ENCODE measurements at regions not wholly inside any gene's neighbourhood (a gene's known extent, or its start where the extent isn't known, plus 50 kb on each side); places are given as distances from the start of the nearest gene placed in this dataset.
"Not testable (repeated sequence)": the region's sequence is repeated elsewhere in the genome, so short reads cannot be mapped to it uniquely, and the experiment has no call there.

DNA sequence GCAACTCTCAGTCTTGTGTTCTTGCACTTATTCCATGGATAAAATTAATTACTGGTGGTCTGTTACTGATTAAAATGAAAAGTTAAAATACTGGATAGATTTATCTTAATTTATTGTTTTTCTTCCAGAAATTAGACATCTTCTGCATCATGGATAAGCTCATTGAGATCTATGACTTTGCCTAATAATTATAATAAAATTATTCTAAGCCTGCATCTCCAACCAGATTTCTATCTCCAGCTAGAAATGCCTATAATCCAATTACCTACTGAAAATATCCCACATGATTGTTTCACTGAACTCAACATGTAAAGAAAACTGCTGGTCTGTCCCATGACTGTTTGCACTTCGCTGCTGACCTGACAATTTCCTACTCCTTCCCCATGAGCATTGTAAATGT lies 88.3 kb upstream of the ACBD5 start:
- H3K27me3 ChIP-seq (ENCODE audit: control insufficient read depth, insufficient read depth, low read length): no peaks in the 10 kb centered on the region
- H3K9ac ChIP-seq (ENCODE audit: low read length): no peak overlapping the region
- no peaks in the 10 kb centered on the region for H3K36me3 ChIP-seq (ENCODE audit: control insufficient read depth, insufficient read depth, low read length)
- H3K4me1 ChIP-seq (ENCODE audit: control insufficient read depth, insufficient read depth, low read length): no peaks in the 10 kb centered on the region
- no peak overlapping the region for H3K27ac ChIP-seq (ENCODE audit: low read depth, low read length)
- H3K4me3 ChIP-seq (ENCODE audit: low read length): no peak overlapping the region

DNA sequence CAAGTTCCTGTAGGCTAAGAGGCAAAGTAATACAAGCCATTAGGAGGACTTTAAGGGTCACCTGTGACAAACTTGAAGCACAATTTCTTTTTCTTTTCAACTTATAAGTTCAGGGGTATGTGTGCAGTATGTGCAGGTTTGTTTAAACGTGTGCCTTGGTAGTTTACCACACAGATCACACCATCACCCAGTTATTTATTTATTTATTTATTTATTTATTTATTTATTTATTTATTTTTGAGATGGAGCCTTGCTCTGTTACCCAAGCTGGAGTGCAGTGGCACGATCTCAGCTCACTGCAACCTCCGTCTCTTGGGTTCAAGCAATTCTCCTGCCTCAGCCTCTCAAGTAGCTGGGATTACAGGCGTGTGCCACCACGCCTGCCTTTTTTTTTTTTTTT lies 86.2 kb upstream of the ACBD5 start:
- not testable (repeated sequence) for H3K4me3 ChIP-seq (ENCODE audit: low read length); H3K27me3 ChIP-seq (ENCODE audit: control insufficient read depth, insufficient read depth, low read length); H3K27ac ChIP-seq (ENCODE audit: low read depth, low read length); H3K9ac ChIP-seq (ENCODE audit: low read length); H3K4me1 ChIP-seq (ENCODE audit: control insufficient read depth, insufficient read depth, low read length); H3K36me3 ChIP-seq (ENCODE audit: control insufficient read depth, insufficient read depth, low read length)

DNA sequence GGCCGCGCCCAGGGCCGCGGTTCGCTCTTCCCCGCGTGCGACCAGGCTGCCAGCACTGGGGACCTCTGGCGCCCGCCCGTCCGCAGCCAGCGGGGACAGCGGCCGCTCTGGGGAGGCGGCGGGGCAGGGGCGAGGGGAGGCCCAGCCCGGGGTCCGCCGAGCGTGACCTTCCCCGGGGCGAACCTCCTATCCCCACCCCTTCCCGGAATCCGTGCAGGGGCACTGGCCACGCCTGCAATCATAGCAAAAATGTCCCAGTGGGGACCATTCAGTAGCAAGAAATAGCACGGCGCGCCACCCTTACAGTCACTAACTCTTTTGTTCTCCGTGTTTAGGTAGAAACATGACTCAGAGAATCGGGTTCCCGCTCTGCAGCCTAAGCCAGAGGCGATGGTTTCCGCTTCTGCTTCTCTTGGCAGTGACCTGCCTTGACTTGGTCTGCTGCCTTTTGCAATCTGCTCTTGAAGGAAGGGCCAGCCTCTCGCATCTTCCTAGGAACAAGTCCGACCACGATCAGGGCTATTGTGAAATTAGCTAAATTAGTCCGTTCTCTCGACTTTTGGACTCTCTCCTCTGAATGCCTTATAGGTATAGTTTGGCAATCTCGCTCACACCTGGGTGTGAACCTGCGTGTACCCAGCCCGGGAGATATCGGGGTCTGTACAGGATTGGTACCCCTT lies 79.3 kb upstream of the ACBD5 start:
- Histone ChIP-seq H3K4me1 (ENCODE audit: control insufficient read depth, insufficient read depth, low read length) (no peaks in the 10 kb centered on the region), H3K4me3 (ENCODE audit: low read length) (peak overlapping the region; percentile 42), H3K36me3 (ENCODE audit: control insufficient read depth, insufficient read depth, low read length) (no peaks in the 10 kb centered on the region), H3K9ac (ENCODE audit: low read length) (no peak overlapping the region), H3K27ac (ENCODE audit: low read depth, low read length) (no peak overlapping the region), H3K27me3 (ENCODE audit: control insufficient read depth, insufficient read depth, low read length) (no peaks in the 10 kb centered on the region)

DNA sequence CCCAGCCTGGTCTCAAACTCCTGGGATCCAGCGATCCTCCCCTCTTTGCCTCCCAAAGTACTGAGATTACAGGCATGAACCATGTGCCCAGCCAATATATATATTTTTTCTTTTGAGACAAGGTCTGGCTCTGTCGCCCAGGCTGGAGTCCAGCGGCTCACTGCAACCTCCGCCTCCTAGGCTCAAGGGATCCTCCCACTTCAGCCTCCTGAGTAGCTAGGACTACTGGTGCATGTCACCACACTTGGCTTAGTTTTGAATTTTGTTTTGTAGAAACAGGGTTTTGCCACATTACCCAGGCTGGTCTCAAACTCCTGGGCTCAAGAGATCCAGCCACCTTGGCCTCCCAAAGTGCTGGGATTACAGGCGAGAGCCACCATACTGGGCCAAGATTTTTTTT lies 78.5 kb upstream of the ACBD5 start:
- H3K4me1 ChIP-seq (ENCODE audit: control insufficient read depth, insufficient read depth, low read length); H3K36me3 ChIP-seq (ENCODE audit: control insufficient read depth, insufficient read depth, low read length); H3K4me3 ChIP-seq (ENCODE audit: low read length); H3K27me3 ChIP-seq (ENCODE audit: control insufficient read depth, insufficient read depth, low read length); H3K27ac ChIP-seq (ENCODE audit: low read depth, low read length); H3K9ac ChIP-seq (ENCODE audit: low read length): not testable (repeated sequence)

DNA sequence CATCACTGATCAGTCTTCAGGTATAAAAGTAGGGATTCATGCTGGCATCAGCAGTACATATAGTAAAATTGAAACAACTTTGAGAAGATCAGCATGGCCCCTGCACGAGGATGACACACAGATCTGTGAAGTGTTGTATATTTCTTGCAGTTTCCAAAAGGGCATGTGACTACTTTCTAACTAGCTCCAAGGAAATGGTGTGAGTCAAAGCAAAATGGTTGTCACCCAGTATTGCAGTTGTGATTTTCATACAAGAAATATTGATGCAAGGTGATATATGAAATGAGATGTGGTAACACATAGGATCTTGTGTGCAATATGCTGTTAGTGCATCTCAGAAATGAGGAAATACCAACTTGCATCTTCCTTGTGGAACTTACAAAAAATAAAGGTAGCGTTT lies 74.5 kb upstream of the ACBD5 start:
- not testable (repeated sequence) for H3K9ac ChIP-seq (ENCODE audit: low read length); H3K27ac ChIP-seq (ENCODE audit: low read depth, low read length); H3K4me1 ChIP-seq (ENCODE audit: control insufficient read depth, insufficient read depth, low read length); H3K4me3 ChIP-seq (ENCODE audit: low read length); H3K27me3 ChIP-seq (ENCODE audit: control insufficient read depth, insufficient read depth, low read length); H3K36me3 ChIP-seq (ENCODE audit: control insufficient read depth, insufficient read depth, low read length)

DNA sequence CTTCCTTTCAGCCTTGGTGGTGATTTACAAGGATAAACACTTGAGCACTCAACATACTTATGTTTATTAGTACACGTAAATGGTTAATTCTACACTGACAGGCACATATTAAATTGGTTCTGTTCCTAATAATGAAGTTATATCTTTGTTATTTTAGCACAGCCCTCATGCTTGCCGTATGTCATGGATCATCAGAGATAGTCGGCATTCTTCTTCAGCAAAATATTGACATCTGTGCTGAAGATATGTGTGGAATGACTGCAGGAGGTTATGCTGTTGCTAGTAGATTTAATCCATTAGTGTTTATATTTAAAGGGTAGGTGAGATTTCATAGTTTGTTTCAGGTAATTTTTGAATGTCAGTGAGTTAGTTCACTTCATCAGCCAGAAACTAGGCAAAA lies 73.0 kb upstream of the ACBD5 start:
- not testable (repeated sequence) for H3K27me3 ChIP-seq (ENCODE audit: control insufficient read depth, insufficient read depth, low read length); H3K9ac ChIP-seq (ENCODE audit: low read length); H3K36me3 ChIP-seq (ENCODE audit: control insufficient read depth, insufficient read depth, low read length); H3K27ac ChIP-seq (ENCODE audit: low read depth, low read length); H3K4me3 ChIP-seq (ENCODE audit: low read length); H3K4me1 ChIP-seq (ENCODE audit: control insufficient read depth, insufficient read depth, low read length)

DNA sequence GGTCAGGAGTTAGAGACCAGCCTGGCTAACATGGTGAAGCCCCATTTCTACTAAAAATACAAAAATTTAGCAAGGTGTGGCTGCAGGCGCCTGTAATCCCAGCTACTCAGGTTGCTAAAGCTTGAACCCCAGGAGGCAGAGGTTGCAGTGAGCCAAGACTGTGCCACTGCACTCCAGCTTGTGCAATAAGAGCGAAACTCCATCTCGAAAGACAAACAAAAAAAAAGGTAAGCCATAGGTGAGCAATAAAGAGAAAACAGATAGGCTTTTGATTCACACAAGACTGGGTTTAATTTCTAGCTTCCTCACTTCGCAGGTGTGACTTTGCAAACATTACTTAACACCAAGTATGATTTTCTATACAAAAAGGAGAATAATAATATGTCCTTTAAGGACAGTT lies 72.3 kb upstream of the ACBD5 start:
- H3K9ac ChIP-seq (ENCODE audit: low read length): no peak overlapping the region
- H3K4me1 ChIP-seq (ENCODE audit: control insufficient read depth, insufficient read depth, low read length): no peaks in the 10 kb centered on the region
- no peaks in the 10 kb centered on the region for H3K36me3 ChIP-seq (ENCODE audit: control insufficient read depth, insufficient read depth, low read length)
- no peaks in the 10 kb centered on the region for H3K27me3 ChIP-seq (ENCODE audit: control insufficient read depth, insufficient read depth, low read length)
- H3K27ac ChIP-seq (ENCODE audit: low read depth, low read length): no peak overlapping the region
- H3K4me3 ChIP-seq (ENCODE audit: low read length): no peak overlapping the region

DNA sequence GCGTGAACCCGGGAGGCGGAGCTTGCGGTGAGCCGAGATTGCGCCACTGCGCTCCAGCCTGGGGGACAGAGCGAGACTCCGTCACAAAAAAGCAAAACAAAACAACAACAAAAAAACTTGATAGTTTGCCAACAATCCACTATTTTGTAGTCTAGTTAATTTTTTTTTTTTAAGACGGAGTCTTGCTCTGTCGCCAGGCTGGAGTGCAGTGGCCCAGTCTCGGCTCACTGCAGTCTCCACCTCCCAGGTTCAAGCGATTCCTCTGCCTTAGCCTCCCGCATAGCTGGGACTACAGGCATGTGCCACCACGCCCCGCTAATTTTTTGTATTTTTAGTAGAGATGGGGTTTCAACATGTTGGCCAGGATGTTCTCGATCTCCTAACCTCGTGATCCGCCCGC lies 71.2 kb upstream of the ACBD5 start:
- H3K27ac ChIP-seq (ENCODE audit: low read depth, low read length); H3K4me3 ChIP-seq (ENCODE audit: low read length); H3K27me3 ChIP-seq (ENCODE audit: control insufficient read depth, insufficient read depth, low read length): not testable (repeated sequence)

DNA sequence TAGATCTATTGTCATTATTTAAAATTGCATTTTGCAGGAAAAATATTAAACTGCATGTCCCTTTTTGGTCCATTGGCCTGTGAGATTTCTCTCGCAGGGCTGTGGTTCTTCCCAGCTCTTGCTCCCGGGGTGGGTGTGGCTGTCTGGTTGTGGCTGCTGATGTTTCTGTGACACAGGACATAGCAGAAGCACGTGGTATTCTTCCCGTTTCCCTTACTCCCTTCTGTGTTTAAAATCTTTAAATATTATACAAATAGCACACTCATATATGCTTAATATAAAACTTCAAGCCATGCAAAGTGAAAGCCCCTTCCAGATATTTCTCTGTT lies 57.9 kb upstream of the ACBD5 start:
- not testable (repeated sequence) for H3K27me3 ChIP-seq (ENCODE audit: control insufficient read depth, insufficient read depth, low read length); H3K27ac ChIP-seq (ENCODE audit: low read depth, low read length); H3K4me1 ChIP-seq (ENCODE audit: control insufficient read depth, insufficient read depth, low read length); H3K4me3 ChIP-seq (ENCODE audit: low read length); H3K9ac ChIP-seq (ENCODE audit: low read length); H3K36me3 ChIP-seq (ENCODE audit: control insufficient read depth, insufficient read depth, low read length)

More for the DNA sequence above, 71.2 kb upstream of the ACBD5 start:
- H3K9ac ChIP-seq (ENCODE audit: low read length); H3K36me3 ChIP-seq (ENCODE audit: control insufficient read depth, insufficient read depth, low read length); H3K4me1 ChIP-seq (ENCODE audit: control insufficient read depth, insufficient read depth, low read length): not testable (repeated sequence)

DNA sequence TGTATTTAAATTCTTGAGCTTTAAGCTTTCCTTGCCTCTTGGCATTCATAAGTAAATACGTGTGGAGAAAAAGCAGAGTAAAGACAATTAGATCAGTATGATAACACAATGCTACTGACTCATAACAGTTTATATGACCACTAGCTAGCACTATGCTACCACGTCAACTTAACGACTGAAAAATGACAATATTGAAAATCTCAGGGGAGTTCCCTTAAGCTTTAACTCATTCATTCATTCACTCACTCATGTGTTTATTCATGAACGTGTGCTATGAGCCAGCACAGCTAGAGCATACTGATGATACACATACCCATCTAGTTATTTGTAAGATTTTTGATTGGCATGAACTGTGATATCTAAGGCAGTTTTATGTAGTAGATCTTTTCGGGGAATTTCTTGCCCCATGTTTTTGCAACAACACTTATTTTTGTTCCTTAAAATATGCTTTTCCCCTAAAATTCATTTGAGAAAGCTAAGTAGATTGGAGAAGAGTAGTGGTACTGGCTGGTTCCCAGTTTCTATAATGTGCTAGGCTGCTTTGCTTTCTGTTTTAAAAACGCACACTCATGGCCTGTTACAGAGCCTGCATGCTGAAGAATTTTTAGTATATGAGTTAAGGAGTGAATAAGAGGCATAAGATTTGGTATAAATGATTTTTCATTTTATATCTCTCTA lies 57.4 kb upstream of the ACBD5 start:
- Histone ChIP-seq H3K4me1 (ENCODE audit: control insufficient read depth, insufficient read depth, low read length) (no peaks in the 10 kb centered on the region), H3K36me3 (ENCODE audit: control insufficient read depth, insufficient read depth, low read length) (no peaks in the 10 kb centered on the region), H3K27ac (ENCODE audit: low read depth, low read length) (no peak overlapping the region), H3K27me3 (ENCODE audit: control insufficient read depth, insufficient read depth, low read length) (no peaks in the 10 kb centered on the region), H3K4me3 (ENCODE audit: low read length) (no peak overlapping the region), H3K9ac (ENCODE audit: low read length) (no peak overlapping the region)

DNA sequence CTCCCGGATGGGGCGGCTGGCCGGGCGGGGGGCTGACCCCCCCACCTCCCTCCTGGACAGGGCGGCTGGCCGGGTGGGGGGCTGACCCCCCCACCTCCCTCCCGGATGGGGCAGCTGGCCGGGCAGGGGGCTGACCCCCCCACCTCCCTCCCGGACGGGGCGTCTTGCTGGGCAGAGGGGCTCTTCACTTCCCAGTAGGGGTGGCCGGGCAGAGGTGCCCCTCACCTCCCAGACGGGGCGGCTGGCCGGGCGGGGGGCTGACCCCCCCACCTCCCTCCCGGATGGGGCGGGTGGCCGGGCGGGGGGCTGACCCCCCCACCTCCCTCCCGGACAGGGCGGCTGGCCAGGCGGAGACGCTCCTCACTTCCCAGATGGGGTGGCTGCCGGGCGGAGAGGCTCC lies 55.7 kb upstream of the ACBD5 start:
- not testable (repeated sequence) for H3K36me3 ChIP-seq (ENCODE audit: control insufficient read depth, insufficient read depth, low read length); H3K4me3 ChIP-seq (ENCODE audit: low read length); H3K27me3 ChIP-seq (ENCODE audit: control insufficient read depth, insufficient read depth, low read length); H3K4me1 ChIP-seq (ENCODE audit: control insufficient read depth, insufficient read depth, low read length); H3K9ac ChIP-seq (ENCODE audit: low read length); H3K27ac ChIP-seq (ENCODE audit: low read depth, low read length)

DNA sequence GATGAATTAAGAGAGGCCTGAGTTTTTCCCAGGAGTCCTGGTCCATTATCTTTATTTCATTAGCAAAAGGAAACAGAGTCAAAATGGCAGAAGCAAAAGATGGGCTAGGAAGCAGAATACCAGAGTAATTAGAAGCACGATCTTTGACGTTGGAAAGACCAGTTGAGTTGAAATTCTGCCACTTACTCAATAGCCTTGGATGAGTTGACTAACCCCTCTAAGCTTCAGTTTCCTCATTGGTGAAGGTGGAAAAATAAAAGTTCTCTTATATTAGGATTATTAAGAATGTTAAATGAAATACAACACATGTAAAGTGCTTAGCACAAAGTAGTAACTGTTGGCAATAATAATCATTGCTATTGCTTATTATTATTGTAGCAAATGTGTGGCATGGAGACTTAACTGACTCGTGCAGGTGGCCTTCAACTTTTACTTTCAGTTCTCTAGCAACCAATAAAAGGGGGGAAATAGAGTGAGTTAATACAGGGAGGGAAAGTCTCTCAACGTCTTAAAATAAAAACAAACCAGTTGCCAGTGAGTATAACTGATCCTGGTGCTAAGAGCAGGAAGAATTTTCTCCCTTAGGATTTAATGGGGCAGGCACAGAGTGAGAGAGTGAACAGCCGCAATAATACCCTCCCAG lies 50.8 kb upstream of the ACBD5 start:
- H3K36me3 ChIP-seq (ENCODE audit: control insufficient read depth, insufficient read depth, low read length); H3K27me3 ChIP-seq (ENCODE audit: control insufficient read depth, insufficient read depth, low read length); H3K4me3 ChIP-seq (ENCODE audit: low read length); H3K9ac ChIP-seq (ENCODE audit: low read length); H3K4me1 ChIP-seq (ENCODE audit: control insufficient read depth, insufficient read depth, low read length); H3K27ac ChIP-seq (ENCODE audit: low read depth, low read length): not testable (repeated sequence)

All from rectal smooth muscle tissue (tissue), 1 donor.